Neuronal stem cell (in vitro differentiated cells): ENCODE measurements at regions not wholly inside any gene's neighbourhood (a gene's known extent, or its start where the extent isn't known, plus 50 kb on each side); places are given as distances from the start of the nearest gene placed in this dataset.

Experiments
- DNase-seq: peaks from one replicate; pipeline ENCODE4 v3.0.0-alpha.2; 2013; ENCODE audit warnings: low spot score
- H2AFZ ChIP-seq: one replicate; pipeline ENCODE4 v1.6.1; 2013; ENCODE audit warnings: mild to moderate bottlenecking, low read length, inconsistent platforms
- H2AK5ac ChIP-seq: 2 replicates; pipeline ENCODE4 v1.6.1; 2013; ENCODE audit warnings: low read depth, mild to moderate bottlenecking, inconsistent platforms, low read length, moderate library complexity, mixed read lengths
- H2BK120ac ChIP-seq: 2 replicates; pipeline ENCODE4 v1.6.1; 2013; ENCODE audit warnings: low read depth, mild to moderate bottlenecking, inconsistent platforms, low read length, moderate library complexity, mixed read lengths
- H2BK12ac ChIP-seq: one replicate; pipeline ENCODE4 v1.6.1; 2013; ENCODE audit warnings: low read length, inconsistent platforms
- H2BK15ac ChIP-seq: 2 replicates; pipeline ENCODE4 v1.6.1; 2013; ENCODE audit warnings: mild to moderate bottlenecking, low read length, inconsistent platforms, mixed read lengths
- H2BK5ac ChIP-seq: one replicate; pipeline ENCODE4 v1.6.1; 2013; ENCODE audit warnings: inconsistent platforms, mild to moderate bottlenecking, low read length, moderate library complexity
- H3K14ac ChIP-seq: one replicate; pipeline ENCODE4 v1.6.1; 2013; ENCODE audit warnings: low read length, inconsistent platforms
- H3K18ac ChIP-seq: 2 replicates; pipeline ENCODE4 v1.6.1; 2013; ENCODE audit warnings: low read length, inconsistent platforms
- H3K23ac ChIP-seq: 2 replicates; pipeline ENCODE4 v1.6.1; 2013; ENCODE audit warnings: low read depth, mild to moderate bottlenecking, mixed read lengths, low read length, inconsistent platforms; ENCODE audit not compliant: poor library complexity
- H3K27ac ChIP-seq: replicated peaks from 3 replicates; pipeline ENCODE4 v1.5.1; 2013; ENCODE audit warnings: low read length, inconsistent platforms
- H3K27me3 ChIP-seq, 3 experiments: 2 replicates each; pipeline ENCODE4 v1.6.1; 2013; ENCODE audit warnings: low read length in 3 of 3, mild to moderate bottlenecking in 2 of 3, inconsistent platforms in 1 of 3, low read depth in 1 of 3, mixed read lengths in 1 of 3, moderate library complexity in 1 of 3; ENCODE audit not compliant: control insufficient read depth in 3 of 3, insufficient read depth in 3 of 3
- H3K36me3 ChIP-seq, 2 donors: replicated peaks in 1 of 2; 2 replicates each; pipeline ENCODE4 v1.6.1; 2013; ENCODE audit warnings: low read length in 2 of 2; ENCODE audit not compliant: control insufficient read depth in 2 of 2, insufficient read depth in 2 of 2
- H3K4ac ChIP-seq: 2 replicates; pipeline ENCODE4 v1.6.1; 2013; ENCODE audit warnings: inconsistent platforms, mild to moderate bottlenecking, low read length, moderate library complexity
- H3K4me1 ChIP-seq, 2 donors: 1 replicate in 1 of 2; 2 replicates in 1 of 2; pipeline ENCODE4 v1.6.1; 2013; ENCODE audit warnings: low read length in 2 of 2, low read depth in 1 of 2; ENCODE audit not compliant: control insufficient read depth in 2 of 2, insufficient read depth in 1 of 2
- H3K4me2 ChIP-seq: one replicate; pipeline ENCODE4 v1.6.1; 2013; ENCODE audit warnings: mild to moderate bottlenecking, low read length, inconsistent platforms; ENCODE audit not compliant: insufficient read depth, poor library complexity, severe bottlenecking
- H3K4me3 ChIP-seq, 2 donors: 2 replicates each; pipeline ENCODE4 v1.5.1; 2013; ENCODE audit warnings: low read length in 2 of 2, mild to moderate bottlenecking in 2 of 2, inconsistent platforms in 1 of 2, moderate library complexity in 1 of 2
- H3K79me1 ChIP-seq: one replicate; pipeline ENCODE4 v1.6.1; 2013; ENCODE audit warnings: low read depth, mild to moderate bottlenecking, inconsistent platforms, low read length, moderate library complexity
- H3K9ac ChIP-seq: one replicate; pipeline ENCODE4 v1.6.1; 2013; ENCODE audit warnings: mild to moderate bottlenecking, low read depth, low read length, inconsistent platforms; ENCODE audit not compliant: poor library complexity
- H3K9me3 ChIP-seq, 2 donors: replicated peaks in 1 of 2; 2 replicates each; pipeline versions ENCODE3 to v1.6.1; 2013; ENCODE audit warnings: low read length in 2 of 2, mild to moderate bottlenecking in 2 of 2, inconsistent platforms in 1 of 2, low read depth in 1 of 2, mixed read lengths in 1 of 2, moderate library complexity in 1 of 2; ENCODE audit not compliant: control insufficient read depth in 2 of 2, insufficient read depth in 1 of 2
- H4K8ac ChIP-seq: one replicate; pipeline ENCODE4 v1.6.1; 2013; ENCODE audit warnings: low read depth, mild to moderate bottlenecking, inconsistent platforms, low read length, moderate library complexity
- H4K91ac ChIP-seq: one replicate; pipeline ENCODE4 v1.6.1; 2013; ENCODE audit warnings: low read length, low read depth, mild to moderate bottlenecking, inconsistent platforms; ENCODE audit not compliant: poor library complexity
- WGBS, 2 donors: extraction: QIAGEN DNeasy Blood & Tissue Kit; methylation state at CpG; one replicate each; pipeline ENCODE4 v1.1.7; 2013; ENCODE audit warnings: missing lambda C conversion rate in 2 of 2, mixed read lengths in 1 of 2; ENCODE audit not compliant: insufficient read length in 2 of 2, insufficient replicate concordance in 1 of 2; ENCODE audit errors: extremely low coverage in 2 of 2; 5-methylcytosine and 5-hydroxymethylcytosine counted together

DNA sequence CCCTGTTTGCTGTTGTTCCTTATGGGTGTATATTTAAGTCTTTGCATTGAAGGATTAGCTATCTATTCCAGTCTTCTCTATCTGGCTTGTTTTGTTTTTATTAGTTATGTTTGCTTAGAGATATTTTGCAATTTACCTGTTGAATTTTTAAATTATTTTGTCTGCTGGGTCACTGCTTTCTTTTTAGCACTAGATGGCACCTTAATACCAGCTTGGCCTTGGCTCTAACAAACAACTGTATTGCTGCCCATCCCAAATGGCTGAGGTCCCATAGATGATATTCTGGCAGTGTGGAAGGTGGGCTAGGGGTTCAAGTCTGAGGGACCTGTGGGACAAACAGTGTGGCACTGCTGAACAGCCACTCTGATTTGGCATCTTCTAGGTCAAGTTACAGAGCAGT is 144.0 kb upstream of the FBXO33 start:
- no peak overlapping the region for H4K91ac ChIP-seq
- H4K8ac ChIP-seq, result no peak overlapping the region
- no peak for DNase-seq
- H2BK15ac ChIP-seq, result no peak overlapping the region
- H2AFZ ChIP-seq, result no peak overlapping the region
- H3K9me3 ChIP-seq, result no peaks in the 10 kb centered on the region
- H3K36me3 ChIP-seq, result no peaks in the 10 kb centered on the region
- H3K79me1 ChIP-seq, result no peaks in the 10 kb centered on the region
- H3K4me1 ChIP-seq, result no peaks in the 10 kb centered on the region
- no peak overlapping the region for H3K23ac ChIP-seq
- no peak overlapping the region for H3K4ac ChIP-seq
- H3K27ac ChIP-seq, result no peak overlapping the region
- no peak overlapping the region for H3K4me2 ChIP-seq
- H3K27me3 ChIP-seq, result no peaks in the 10 kb centered on the region
- H3K9ac ChIP-seq, result no peak overlapping the region
- H2AK5ac ChIP-seq, result no peak overlapping the region
- H2BK12ac ChIP-seq, result no peak overlapping the region
- H3K4me3 ChIP-seq, result peak overlapping the region in 1 of 2 donors; percentile 47
- H2BK120ac ChIP-seq, result no peak overlapping the region
- no peak overlapping the region for H3K18ac ChIP-seq
- H3K14ac ChIP-seq, result no peak overlapping the region
- no peak overlapping the region for H2BK5ac ChIP-seq

DNA sequence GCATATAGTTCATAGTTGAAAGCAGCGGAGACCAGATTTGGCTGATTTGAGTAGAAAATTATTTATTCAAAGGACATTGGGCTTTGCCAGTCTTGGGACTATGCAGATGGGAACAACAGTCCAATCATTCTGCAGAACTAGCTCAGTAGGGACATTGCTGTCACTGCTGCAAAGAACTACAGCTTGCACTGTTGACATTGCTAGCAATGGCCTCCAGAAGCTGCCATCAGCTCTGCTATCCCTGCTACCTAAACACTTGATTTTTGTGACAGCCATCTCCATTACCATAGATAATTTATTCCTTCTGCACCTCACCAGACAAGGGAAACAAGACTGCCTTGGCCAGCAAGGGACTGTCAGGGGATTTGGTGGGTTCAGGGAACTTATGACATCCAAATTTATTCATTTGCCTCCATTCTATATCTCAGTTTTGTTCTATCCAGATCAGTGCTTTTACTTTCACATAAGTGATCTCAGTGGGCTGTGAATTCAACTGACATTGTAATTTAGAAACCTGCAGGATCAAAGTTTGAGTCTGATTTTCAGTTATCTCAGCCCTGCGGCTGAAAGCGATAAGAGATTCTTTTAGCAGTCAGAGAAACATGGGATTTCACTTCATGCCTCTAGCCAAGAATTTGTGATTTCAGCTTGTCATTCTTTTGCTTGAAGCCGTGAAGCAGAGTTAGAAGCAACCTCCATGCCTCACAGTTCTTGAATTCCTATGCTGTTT is 136.7 kb upstream of the FBXO33 start:
- Histone ChIP-seq H3K23ac (no peak overlapping the region), H2BK5ac (no peak overlapping the region), H2BK120ac (no peak overlapping the region), H3K79me1 (no peaks in the 10 kb centered on the region), H3K4me2 (no peak overlapping the region), H3K4ac (no peak overlapping the region), H3K9me3 (no peaks in the 10 kb centered on the region), H2BK12ac (no peak overlapping the region), H3K14ac (no peak overlapping the region), H3K27ac (no peak overlapping the region), H4K8ac (no peak overlapping the region), H4K91ac (no peak overlapping the region), H3K4me1 (no peaks in the 10 kb centered on the region), H3K9ac (no peak overlapping the region), H3K27me3 (no peaks in the 10 kb centered on the region), H3K36me3 (no peaks in the 10 kb centered on the region), H2AK5ac (no peak overlapping the region), H3K18ac (no peak overlapping the region), H3K4me3 (no peak overlapping the region), H2AFZ (no peak overlapping the region), H2BK15ac (no peak overlapping the region)
- no peak for DNase-seq
- WGBS, 2 donors, result no CpG with 5 or more reads among the region's 4 CpGs

DNA sequence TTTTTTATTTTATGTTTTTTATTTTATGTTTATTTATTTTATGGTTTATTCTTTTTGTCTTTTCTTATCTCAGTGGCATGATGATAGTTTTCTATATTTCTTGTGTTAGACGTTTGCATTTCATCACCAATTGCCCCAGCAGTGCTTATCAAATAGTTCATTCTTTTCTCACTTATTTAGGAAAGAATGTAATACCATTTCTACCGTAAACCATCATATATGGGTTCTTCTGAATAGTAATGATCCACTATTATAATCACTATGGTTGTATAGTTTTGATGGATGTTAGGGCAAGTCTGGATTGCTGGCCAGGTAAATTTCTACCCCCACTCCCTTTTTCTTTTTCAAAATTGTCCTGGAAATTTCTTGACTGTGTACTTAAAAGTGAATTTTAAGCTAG is 134.6 kb upstream of the FBXO33 start:
- Histone ChIP-seq H2AFZ (no peak overlapping the region), H4K8ac (no peak overlapping the region), H2BK12ac (no peak overlapping the region), H3K79me1 (no peaks in the 10 kb centered on the region), H3K14ac (no peak overlapping the region), H3K4me3 (no peak overlapping the region), H4K91ac (no peak overlapping the region), H3K27ac (no peak overlapping the region), H3K27me3 (no peaks in the 10 kb centered on the region), H3K4ac (no peak overlapping the region), H3K18ac (no peak overlapping the region), H2AK5ac (no peak overlapping the region), H2BK5ac (no peak overlapping the region), H3K9ac (no peak overlapping the region), H3K23ac (no peak overlapping the region), H2BK120ac (no peak overlapping the region), H3K9me3 (no peaks in the 10 kb centered on the region), H3K4me2 (no peak overlapping the region), H3K4me1 (no peaks in the 10 kb centered on the region), H2BK15ac (no peak overlapping the region), H3K36me3 (no peaks in the 10 kb centered on the region)
- no peak for DNase-seq
- no CpG with 5 or more reads among the region's 2 CpGs for WGBS, 2 donors

DNA sequence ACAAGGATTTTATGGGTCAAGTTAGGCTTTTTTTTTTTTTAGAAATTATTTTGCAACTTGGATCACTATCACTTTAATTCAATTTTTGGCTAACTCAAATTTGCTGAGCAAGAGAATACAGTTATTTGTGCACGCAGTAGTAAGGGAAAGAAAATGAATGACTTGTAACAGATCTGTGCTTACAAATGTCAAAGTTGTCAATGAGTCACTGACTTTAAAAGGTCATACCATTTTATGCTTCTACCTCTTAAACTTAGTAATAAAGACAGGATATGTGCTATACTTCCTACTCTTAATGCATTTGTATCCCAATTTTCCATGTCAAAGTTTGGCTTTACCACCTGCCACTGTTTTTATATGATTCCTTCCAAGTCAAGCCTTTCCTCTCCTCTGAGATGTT is 131.1 kb upstream of the FBXO33 start:
- no peak overlapping the region for H2AK5ac ChIP-seq
- H4K91ac ChIP-seq, result no peak overlapping the region
- WGBS, 2 donors, result no CpG with 5 or more reads among the region's 1 CpG

More for the DNA sequence above, 131.1 kb upstream of the FBXO33 start:
- Histone ChIP-seq H3K4me2 (no peak overlapping the region), H2BK12ac (no peak overlapping the region), H3K18ac (no peak overlapping the region), H3K4me3 (no peak overlapping the region), H3K4me1 (no peaks in the 10 kb centered on the region), H3K79me1 (no peaks in the 10 kb centered on the region), H3K36me3 (no peaks in the 10 kb centered on the region), H3K27ac (no peak overlapping the region), H3K14ac (no peak overlapping the region), H2BK15ac (no peak overlapping the region), H3K9ac (no peak overlapping the region), H4K8ac (no peak overlapping the region), H2BK120ac (no peak overlapping the region), H2AFZ (no peak overlapping the region), H2BK5ac (no peak overlapping the region), H3K9me3 (no peaks in the 10 kb centered on the region), H3K4ac (no peak overlapping the region), H3K27me3 (no peaks in the 10 kb centered on the region), H3K23ac (no peak overlapping the region)
- no peak for DNase-seq
